H1 (cell line): ENCODE measurements at regions not wholly inside any gene's neighbourhood (a gene's known extent, or its start where the extent isn't known, plus 50 kb on each side); places are given as distances from the start of the nearest gene placed in this dataset.
"Not testable (repeated sequence)": the region's sequence is repeated elsewhere in the genome, so short reads cannot be mapped to it uniquely, and the experiment has no call there.

ENCODE experiments used
- CTCF ChIA-PET: fragments of 300-600 bp; sonication (Branson Sonifier 250); formaldehyde crosslinking; loops from one replicate; lab custom pipeline; 2021; ENCODE audit not compliant: partially characterized antibody; lab: Charles Lee
- POLR2A ChIA-PET: fragments of 300-600 bp; sonication (Branson Sonifier 250); formaldehyde crosslinking; loops from one replicate; lab custom pipeline; 2021; ENCODE audit warnings: inconsistent platforms; ENCODE audit not compliant: partially characterized antibody; lab: Charles Lee
- DNase-seq, 2 experiments: peaks; one replicate each; pipeline versions ENCODE4 v3.0.0 to v3.0.0-alpha.2; 2010 to 2022; ENCODE audit warnings: low spot score in 2 of 2, low read depth in 1 of 2, mixed read lengths in 1 of 2
- FAIRE-seq: peaks from 2 replicates; lab custom pipeline; 2011; peaks lifted over from hg19 to GRCh38; lab: Jason Lieb, UNC
- H2AFZ ChIP-seq: 2 replicates; pipeline ENCODE4 v1.8.1; 2012; ENCODE audit warnings: low read length, inconsistent platforms
- H2AK5ac ChIP-seq: 2 replicates; pipeline ENCODE4 v1.6.1; 2013; ENCODE audit warnings: low read depth, low read length
- H2BK120ac ChIP-seq: replicated peaks from 2 replicates; pipeline ENCODE3; 2013; ENCODE audit warnings: low read depth, low read length, inconsistent platforms
- H2BK12ac ChIP-seq: 2 replicates; pipeline ENCODE4 v1.6.1; 2013; ENCODE audit warnings: low read depth, low read length
- H2BK15ac ChIP-seq: 2 replicates; pipeline ENCODE4 v1.6.1; 2013; ENCODE audit warnings: low read length
- H2BK20ac ChIP-seq: 2 replicates; pipeline ENCODE4 v1.6.1; 2013; ENCODE audit warnings: low read length
- H2BK5ac ChIP-seq: 2 replicates; pipeline ENCODE4 v1.6.1; 2013; ENCODE audit warnings: low read depth, low read length
- H3K14ac ChIP-seq: 2 replicates; pipeline ENCODE4 v1.6.1; 2013; ENCODE audit warnings: inconsistent platforms; ENCODE audit not compliant: insufficient read length
- H3K18ac ChIP-seq: 2 replicates; pipeline ENCODE4 v1.6.1; 2013; ENCODE audit warnings: low read length; ENCODE audit errors: extremely low read depth
- H3K23ac ChIP-seq: 2 replicates; pipeline ENCODE4 v1.6.1; 2013; ENCODE audit warnings: inconsistent platforms; ENCODE audit not compliant: insufficient read length
- H3K23me2 ChIP-seq: 2 replicates; pipeline ENCODE4 v1.6.1; 2013; ENCODE audit warnings: low read depth, low read length
- H3K27ac ChIP-seq: 2 replicates; pipeline ENCODE4 v1.6.1; 2011; ENCODE audit warnings: low read depth, low read length, inconsistent platforms
- H3K27me3 ChIP-seq, 4 experiments: replicated peaks in 1 of 4; 1 replicate in 1 of 4; 2 replicates in 3 of 4; pipeline versions ENCODE4 v1.6.1 to v1.8.1; 2011 to 2013; ENCODE audit warnings: low read length in 3 of 4, mild to moderate bottlenecking in 3 of 4, inconsistent platforms in 2 of 4, mixed read lengths in 2 of 4, moderate library complexity in 1 of 4; ENCODE audit not compliant: control insufficient read depth in 3 of 4, insufficient read depth in 3 of 4; ENCODE audit errors: extremely low read depth in 1 of 4
- H3K36me3 ChIP-seq, 4 experiments: 2 replicates each; pipeline versions ENCODE4 v1.6.1 to v1.8.1; 2011 to 2013; ENCODE audit warnings: mild to moderate bottlenecking in 4 of 4, low read length in 3 of 4, moderate library complexity in 2 of 4, control low read depth in 1 of 4, inconsistent platforms in 1 of 4; ENCODE audit not compliant: insufficient read depth in 4 of 4, control insufficient read depth in 2 of 4
- H3K4ac ChIP-seq: replicated peaks from 2 replicates; pipeline ENCODE3; 2013; ENCODE audit warnings: low read length, low read depth, mixed read lengths, inconsistent platforms; ENCODE audit not compliant: insufficient read length
- H3K4me1 ChIP-seq, 4 experiments: replicated peaks in 1 of 4; 1 replicate in 1 of 4; 2 replicates in 3 of 4; pipeline versions ENCODE4 v1.6.1 to v1.8.1; 2011 to 2013; ENCODE audit warnings: low read length in 3 of 4, inconsistent platforms in 2 of 4, mixed read lengths in 1 of 4; ENCODE audit not compliant: insufficient read depth in 4 of 4, control insufficient read depth in 3 of 4
- H3K4me2 ChIP-seq, 2 experiments: 2 replicates each; pipeline versions ENCODE4 v1.6.1 to v1.8.1; 2011 to 2013; ENCODE audit warnings: low read depth in 2 of 2, low read length in 2 of 2, control low read depth in 1 of 2, inconsistent platforms in 1 of 2, mild to moderate bottlenecking in 1 of 2; ENCODE audit not compliant: insufficient read depth in 1 of 2
- H3K4me3 ChIP-seq, 4 experiments: fragments of 200-600, 300-600 bp in 1 of 4; sonication (generic), shearing (Covaris generic), sonication (Bioruptor Twin) in 1 of 4; 2 replicates each; pipeline versions ENCODE4 v1.5.1 to v1.8.1; 2011 to 2016; ENCODE audit warnings: low read length in 4 of 4, low read depth in 3 of 4, control low read depth in 2 of 4, inconsistent platforms in 2 of 4, mild to moderate bottlenecking in 2 of 4, mixed read lengths in 1 of 4, moderate library complexity in 1 of 4; ENCODE audit not compliant: insufficient read depth in 2 of 4; ENCODE audit errors: extremely low read depth in 1 of 4
- H3K56ac ChIP-seq: replicated peaks from 2 replicates; pipeline ENCODE3; 2013; ENCODE audit warnings: low read depth, mild to moderate bottlenecking, mixed read lengths, low read length, inconsistent platforms; ENCODE audit not compliant: insufficient read length
- H3K79me1 ChIP-seq: 2 replicates; pipeline ENCODE4 v1.6.1; 2013; ENCODE audit warnings: low read depth, low read length, control low read depth
- H3K79me2 ChIP-seq, 2 experiments: 2 replicates each; pipeline versions ENCODE4 v1.6.1 to v1.8.1; 2012 to 2013; ENCODE audit warnings: low read length in 2 of 2, mild to moderate bottlenecking in 2 of 2, inconsistent platforms in 1 of 2; ENCODE audit not compliant: insufficient read depth in 2 of 2, control insufficient read depth in 1 of 2
- H3K9ac ChIP-seq, 4 experiments: replicated peaks in 1 of 4; 1 replicate in 1 of 4; 2 replicates in 3 of 4; pipeline versions ENCODE4 v1.6.1 to v1.8.1; 2011 to 2013; ENCODE audit warnings: low read depth in 3 of 4, low read length in 3 of 4, control low read depth in 2 of 4, mild to moderate bottlenecking in 2 of 4, moderate library complexity in 2 of 4, inconsistent platforms in 1 of 4; ENCODE audit errors: extremely low read depth in 1 of 4
- H3K9me3 ChIP-seq, 2 experiments: 2 replicates each; pipeline versions ENCODE4 v1.6.1 to v1.8.1; 2012 to 2013; ENCODE audit warnings: mild to moderate bottlenecking in 2 of 2, moderate library complexity in 2 of 2, control low read depth in 1 of 2, inconsistent platforms in 1 of 2, low read depth in 1 of 2, low read length in 1 of 2, mixed read lengths in 1 of 2; ENCODE audit not compliant: insufficient read depth in 2 of 2
- H4K20me1 ChIP-seq, 2 experiments: replicated peaks in 1 of 2; 2 replicates each; pipeline versions ENCODE3 to v1.8.1; 2011 to 2013; ENCODE audit warnings: inconsistent platforms in 2 of 2, low read length in 2 of 2, mild to moderate bottlenecking in 1 of 2; ENCODE audit not compliant: insufficient read depth in 2 of 2, control insufficient read depth in 1 of 2
- H4K5ac ChIP-seq: 2 replicates; pipeline ENCODE4 v1.6.1; 2013; ENCODE audit warnings: low read length, low read depth, mixed read lengths, inconsistent platforms; ENCODE audit not compliant: insufficient read length
- H4K8ac ChIP-seq: 2 replicates; pipeline ENCODE4 v1.8.0; 2013; ENCODE audit warnings: mild to moderate bottlenecking, moderate library complexity, low read length, inconsistent platforms; ENCODE audit not compliant: insufficient read depth; ENCODE audit errors: extremely low read depth
- H4K91ac ChIP-seq: replicated peaks from 2 replicates; pipeline ENCODE3; 2013; ENCODE audit warnings: low read length, mixed read lengths, inconsistent platforms; ENCODE audit not compliant: insufficient read length
- WGBS, 2 experiments: shearing (Covaris generic) in 1 of 2; methylation state at CpG; one replicate each; pipeline versions ENCODE4 v1.1.6 to v1.1.7; 2013 to 2015; ENCODE audit warnings: low lambda C conversion rate in 2 of 2, mixed read lengths in 2 of 2, inconsistent platforms in 1 of 2, low coverage in 1 of 2, missing lambda C conversion rate in 1 of 2; ENCODE audit not compliant: insufficient replicate concordance in 2 of 2, insufficient coverage in 1 of 2, insufficient read length in 1 of 2; ENCODE audit errors: extremely low coverage in 1 of 2, missing lambda C conversion rate in 1 of 2; 5-methylcytosine and 5-hydroxymethylcytosine counted together

GRCh38 chr2:91759361-91759941 lies 3068.0 kb downstream of the RPIA start:
- H4K20me1 ChIP-seq, H4K91ac ChIP-seq, H2BK15ac ChIP-seq, H3K79me2 ChIP-seq, H4K8ac ChIP-seq, H3K4me2 ChIP-seq, H3K14ac ChIP-seq, FAIRE-seq, H2AFZ ChIP-seq, H3K4ac ChIP-seq, H3K27me3 ChIP-seq, H3K4me3 ChIP-seq, DNase-seq, H3K23ac ChIP-seq, H3K36me3 ChIP-seq, H2BK12ac ChIP-seq, CTCF ChIA-PET, POLR2A ChIA-PET, H3K79me1 ChIP-seq, H2BK120ac ChIP-seq, H3K9ac ChIP-seq, H3K18ac ChIP-seq, H3K23me2 ChIP-seq, H3K56ac ChIP-seq, H4K5ac ChIP-seq, H3K27ac ChIP-seq, H3K4me1 ChIP-seq, H2AK5ac ChIP-seq, H2BK20ac ChIP-seq, H2BK5ac ChIP-seq: not testable (repeated sequence)
- WGBS, 2 experiments: 82% methylated on average over 4 of the region's 5 CpGs; no CpG with 5 or more reads in 1 of the 2 experiments
- peaks cover 12 to 46% of the 10 kb centered on the region in 2 experiments; a peak in 3 of 4 replicates for H3K9me3 ChIP-seq

DNA sequence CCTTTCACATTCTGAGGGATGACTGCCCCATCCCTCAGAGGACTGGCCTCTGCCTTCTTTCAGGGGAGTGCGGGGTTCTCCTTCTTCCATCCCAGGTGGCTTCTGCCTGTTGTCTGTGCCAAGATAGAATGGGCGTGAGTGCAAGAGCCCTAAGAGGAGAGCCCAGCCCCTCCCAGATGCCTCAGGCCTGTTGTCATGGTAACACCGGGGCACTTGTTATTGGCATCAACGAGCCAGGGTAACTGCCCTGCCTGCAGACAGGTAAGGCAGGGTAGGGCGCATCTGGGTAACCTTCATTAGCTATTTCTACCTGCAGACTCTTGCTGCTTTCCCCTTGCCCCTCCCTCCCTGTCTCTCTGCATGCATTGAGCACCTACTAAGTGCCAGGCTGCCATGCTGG lies 3069.2 kb downstream of the RPIA start:
- H3K79me2 ChIP-seq, H2BK15ac ChIP-seq, H4K5ac ChIP-seq, H3K18ac ChIP-seq, H3K23ac ChIP-seq, H2AK5ac ChIP-seq, H2BK5ac ChIP-seq, H4K20me1 ChIP-seq, H3K27me3 ChIP-seq, H4K8ac ChIP-seq, H3K14ac ChIP-seq, H3K23me2 ChIP-seq, H3K79me1 ChIP-seq, H3K9ac ChIP-seq, H2BK120ac ChIP-seq, H2AFZ ChIP-seq, POLR2A ChIA-PET, H3K4me3 ChIP-seq, DNase-seq, H3K27ac ChIP-seq, H3K56ac ChIP-seq, H2BK20ac ChIP-seq, H4K91ac ChIP-seq, H3K4me1 ChIP-seq, H3K4me2 ChIP-seq, FAIRE-seq, CTCF ChIA-PET, H2BK12ac ChIP-seq, H3K4ac ChIP-seq, H3K36me3 ChIP-seq: not testable (repeated sequence)
- WGBS, 2 experiments: 89% methylated on average over 5 of the region's 5 CpGs; no CpG with 5 or more reads in 1 of the 2 experiments
- H3K9me3 ChIP-seq: peaks cover 11 to 46% of the 10 kb centered on the region in 2 experiments; a peak in 3 of 4 replicates
